ENCODE measurements at regions not wholly inside any gene's neighbourhood (a gene's known extent, or its start where the extent isn't known, plus 50 kb on each side); places are given as distances from the start of the nearest gene placed in this dataset.

DNA sequence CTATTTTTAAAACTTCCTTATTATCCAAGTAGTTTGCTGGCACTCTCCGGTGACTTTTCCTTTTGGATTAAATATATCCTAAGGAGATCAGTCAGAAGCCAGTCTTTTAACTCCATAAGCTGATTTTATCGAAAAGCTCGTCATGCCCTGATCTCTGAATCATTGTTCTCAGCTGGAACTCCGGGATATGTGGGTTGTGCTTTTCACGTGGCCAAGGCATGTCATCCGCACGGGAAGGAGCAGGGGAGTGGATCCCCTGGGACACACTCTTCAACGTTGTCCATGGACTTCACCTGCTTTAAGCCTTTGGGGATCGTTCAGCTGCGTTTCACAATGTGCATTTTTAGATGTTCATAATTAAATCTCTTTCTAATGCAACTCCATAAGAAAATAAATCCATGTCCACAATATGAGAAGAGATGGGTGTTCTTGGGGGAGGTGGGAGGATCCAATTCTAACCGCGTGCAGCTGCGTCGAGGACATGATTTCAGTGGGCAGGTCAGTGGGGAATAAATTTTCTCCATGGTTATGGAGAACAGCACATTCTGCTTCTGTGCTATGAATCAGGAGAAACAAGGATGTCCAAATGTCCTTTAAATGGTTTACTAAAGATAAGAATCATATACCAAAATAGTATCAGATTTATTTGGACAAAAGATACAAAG, 229.5 kb upstream of the ADARB2 start:
- DNase-seq, result no peak

DNA sequence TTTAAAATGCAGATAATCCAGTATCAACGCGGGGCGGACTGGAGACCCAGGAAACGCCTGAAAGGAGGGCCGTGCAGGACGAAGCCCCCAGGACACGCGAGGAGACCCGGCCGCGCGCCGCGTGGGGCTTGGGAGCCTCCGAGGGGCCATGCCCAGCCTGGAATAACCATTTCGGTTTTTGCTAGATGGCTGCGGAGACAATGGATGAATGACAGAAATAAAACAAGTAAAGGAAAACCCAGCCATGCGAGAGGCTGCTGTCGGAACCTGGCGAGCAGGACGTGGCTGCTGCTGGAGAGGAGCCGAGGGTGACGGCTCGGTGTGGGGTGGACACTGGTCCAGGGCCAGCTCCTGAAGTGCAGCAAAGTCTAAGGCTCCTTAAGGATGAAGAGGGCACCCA, 227.2 kb upstream of the ADARB2 start:
- no peak for DNase-seq

DNA sequence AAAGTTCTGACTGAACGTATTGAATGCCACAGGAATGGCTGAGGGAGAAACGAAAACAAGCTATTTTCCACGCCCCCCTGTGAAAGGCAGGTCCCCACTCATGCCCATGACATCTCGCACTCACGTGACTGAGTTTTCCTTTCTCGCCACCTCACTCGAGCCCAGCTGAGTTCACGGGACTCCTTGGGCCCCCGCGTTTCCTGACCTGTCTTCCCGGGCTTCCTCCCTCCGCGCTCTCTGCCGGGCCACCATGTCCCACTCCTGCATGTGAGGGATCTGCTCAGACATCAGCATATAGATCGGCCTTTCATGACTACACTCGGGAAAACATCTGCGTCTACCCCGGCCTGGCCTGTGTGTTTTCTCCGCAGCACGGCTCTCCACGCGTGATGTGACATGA, 226.0 kb upstream of the ADARB2 start:
- DNase-seq, result no peak

DNA sequence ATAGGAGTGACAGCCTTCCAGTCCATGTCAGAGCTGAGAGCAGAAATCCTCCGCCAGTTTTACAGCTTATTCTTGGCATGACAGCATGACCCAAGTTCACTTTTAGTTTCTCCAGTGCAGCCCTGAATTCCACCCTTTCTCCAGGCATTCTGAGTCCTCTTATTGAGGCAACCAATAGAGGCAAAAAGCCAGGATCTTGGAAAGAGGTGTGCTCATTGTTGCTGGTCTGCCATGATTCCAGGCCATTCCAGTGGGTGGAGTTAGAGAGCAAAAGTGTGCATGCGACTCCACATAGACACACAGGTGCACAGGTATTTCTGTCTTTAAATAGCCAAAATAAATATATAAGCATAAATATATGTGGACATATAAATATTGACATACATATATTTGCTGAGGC, 224.7 kb upstream of the ADARB2 start:
- no peak for DNase-seq

DNA sequence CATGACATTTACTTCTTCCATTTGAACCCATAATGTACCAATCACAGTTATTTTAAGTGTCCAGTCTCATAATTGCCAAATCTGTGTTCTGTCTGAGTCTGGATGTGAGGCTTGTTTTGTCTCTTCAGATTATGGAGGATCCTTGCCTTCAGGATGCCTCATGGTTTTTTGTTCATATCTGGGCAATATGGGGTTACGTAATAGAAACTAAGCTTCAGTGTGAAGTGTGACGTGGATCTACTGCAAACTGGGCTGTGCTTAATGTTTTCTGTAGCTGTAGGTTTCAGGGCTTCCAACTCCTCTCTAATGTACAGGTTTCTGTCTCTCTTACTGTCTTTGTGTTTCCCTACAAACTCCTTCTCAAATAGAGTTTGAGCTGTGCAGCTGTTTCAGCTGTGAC, 223.7 kb upstream of the ADARB2 start:
- DNase-seq, result no peak

DNA sequence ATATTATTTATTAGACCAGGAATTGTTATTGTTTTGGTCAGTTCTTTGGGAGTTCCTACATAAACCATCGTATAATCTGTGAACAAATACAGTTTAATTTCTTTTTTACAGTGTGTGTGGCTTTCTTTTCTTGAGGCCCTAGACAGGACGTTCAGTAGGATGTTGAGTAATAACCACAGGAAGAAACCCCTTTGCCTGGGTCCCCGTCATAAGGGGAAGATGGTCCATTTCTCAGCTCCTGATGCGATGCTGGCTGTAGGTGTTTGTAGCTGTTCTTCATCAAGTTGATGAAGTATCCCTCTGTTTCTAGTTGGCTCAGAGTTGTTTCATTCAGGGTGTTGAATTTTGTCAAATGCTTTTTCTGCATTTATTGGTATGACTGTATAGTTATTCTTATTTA, 219.7 kb upstream of the ADARB2 start:
- DNase-seq, result no peak

DNA sequence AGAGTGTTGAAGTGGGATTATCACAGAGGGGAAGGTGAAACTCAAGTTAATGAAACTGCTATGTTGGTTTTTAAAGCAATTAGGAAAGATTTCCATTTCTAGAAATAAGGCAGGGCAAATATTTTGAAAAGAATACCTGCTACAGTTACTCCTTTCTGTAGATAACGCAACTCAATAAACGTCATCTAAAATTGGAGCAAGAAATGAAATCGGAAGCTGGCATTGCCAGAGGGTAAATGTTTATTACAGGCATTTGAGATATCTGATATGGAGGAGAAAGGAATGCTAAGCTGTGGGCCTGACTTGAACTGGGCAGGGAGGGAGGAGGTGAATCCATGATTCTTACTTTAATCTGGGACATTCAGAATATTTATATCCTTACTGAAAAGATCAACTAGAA, 217.0 kb upstream of the ADARB2 start:
- DNase-seq, result no peak

DNA sequence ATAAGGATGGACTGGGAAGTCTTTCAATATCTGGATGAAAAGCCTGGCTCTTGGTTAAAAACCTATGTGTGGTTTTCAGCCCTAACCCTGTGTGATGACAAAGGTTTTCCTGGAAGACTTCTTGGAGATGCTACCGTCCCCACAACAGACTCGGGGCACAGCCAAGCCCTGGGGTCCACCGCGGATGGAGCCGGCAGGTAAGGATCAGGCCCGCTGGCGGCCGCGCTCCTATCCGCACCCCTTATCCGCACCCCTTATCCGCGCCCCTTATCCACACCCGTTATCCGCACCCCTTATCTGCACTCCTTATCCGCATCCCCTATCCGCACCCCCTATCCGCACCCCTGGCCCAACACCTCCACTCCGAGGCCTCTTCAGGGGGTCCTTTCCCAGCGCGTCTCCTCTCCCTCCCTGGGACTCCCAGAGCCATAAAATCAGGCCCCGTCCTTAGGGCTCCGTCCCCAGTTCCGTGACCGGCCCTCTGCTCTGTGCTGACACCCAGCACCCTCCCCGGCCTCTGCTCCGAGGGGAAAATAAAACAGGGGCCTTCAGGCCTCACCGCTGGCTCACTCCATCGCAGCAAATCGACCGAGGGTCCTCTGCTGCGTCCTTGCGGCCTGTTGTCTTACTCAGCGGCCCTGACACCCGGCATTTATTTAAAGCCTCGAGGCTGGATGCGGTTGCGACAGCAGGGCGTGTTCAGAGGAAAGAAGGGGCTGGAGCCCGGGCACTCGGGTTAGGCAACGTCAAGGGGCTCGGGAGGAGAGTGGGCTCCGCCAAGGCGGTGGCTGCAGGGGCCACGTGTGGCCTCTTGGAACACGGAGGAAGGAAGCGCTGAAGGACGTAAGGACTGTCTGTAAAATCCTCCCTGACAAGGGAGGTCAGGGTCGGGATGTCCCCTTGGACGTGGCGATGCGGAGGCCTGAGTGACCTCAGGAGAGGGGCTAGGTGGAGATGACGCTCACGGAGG, 215.1 kb upstream of the ADARB2 start:
- no peak for DNase-seq

DNA sequence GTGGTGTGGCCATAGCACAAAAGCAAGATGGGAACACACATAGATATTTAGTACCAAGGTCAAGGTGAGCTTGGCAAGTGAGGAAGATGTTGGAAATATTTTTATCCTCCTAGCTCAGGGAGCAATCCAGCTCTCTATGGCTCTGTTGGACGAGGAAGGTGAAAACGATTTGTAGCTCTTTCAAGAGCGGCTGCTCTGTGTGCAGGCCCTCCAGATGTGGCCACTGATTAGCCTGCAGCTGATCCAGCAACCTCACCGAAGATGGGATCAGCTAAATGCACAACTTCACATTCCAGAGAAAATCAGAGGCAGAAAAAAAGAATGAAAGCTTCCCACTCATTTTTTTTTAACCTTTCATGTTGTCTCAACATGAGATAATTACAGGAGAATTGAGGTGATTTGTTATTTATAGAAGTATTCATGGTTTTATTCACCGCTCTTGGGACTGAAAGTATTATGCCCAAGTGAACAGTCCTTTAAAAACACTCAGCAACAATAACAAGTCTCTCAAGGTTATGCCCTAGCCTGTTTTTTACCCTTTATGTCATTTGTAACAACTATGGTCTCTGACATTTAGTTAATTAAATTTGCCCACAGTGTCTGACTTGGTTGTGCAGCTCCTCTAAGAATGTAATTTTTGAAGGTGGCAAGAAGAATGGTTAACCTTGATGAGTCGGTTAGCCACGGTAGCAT, 213.6 kb upstream of the ADARB2 start:
- DNase-seq, result no peak

DNA sequence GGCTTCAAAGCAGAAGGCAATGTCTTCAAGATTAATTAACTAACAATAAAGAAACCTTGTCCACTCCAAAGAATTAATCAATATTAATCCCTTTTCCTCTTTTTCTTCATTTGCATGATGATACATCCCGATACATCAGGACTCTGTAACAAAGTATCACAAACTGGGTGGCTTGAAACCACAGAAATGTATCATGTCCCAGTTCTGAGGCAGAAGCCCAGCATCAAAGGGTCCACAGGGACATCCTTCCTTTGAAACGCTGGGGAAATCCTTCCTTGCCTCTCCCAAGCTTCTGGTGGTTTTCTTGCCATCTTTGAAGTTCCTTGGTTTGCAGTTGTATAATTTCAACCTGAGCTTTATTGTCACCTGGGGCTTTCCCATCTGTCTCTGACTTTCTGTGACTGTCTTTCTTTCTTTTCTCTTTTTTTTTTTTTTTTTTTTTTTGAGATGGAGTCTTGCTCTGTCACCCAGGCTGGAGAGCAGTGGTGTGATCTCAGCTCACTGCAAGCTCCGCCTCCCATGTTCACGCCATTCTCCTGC, 210.2 kb upstream of the ADARB2 start:
- DNase-seq, result no peak

DNA sequence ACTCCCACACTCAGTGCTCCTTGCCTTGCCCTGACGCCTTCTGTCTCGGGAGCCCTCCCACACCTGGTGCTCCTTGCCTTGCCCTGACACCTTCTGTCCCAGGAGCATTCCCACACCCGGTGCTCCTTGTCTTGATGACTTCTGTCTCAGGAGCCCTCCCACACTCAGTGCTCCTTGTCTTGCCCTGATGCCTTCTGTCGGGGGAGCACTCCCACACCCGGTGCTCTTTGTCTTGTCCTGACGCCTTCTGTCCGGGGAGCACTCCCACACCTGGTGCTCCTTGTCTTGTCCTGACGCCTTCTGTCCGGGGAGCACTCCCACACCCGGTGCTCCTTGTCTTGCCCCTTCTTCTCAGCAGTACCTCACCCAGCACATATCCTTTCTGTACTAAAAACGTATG, 207.2 kb upstream of the ADARB2 start:
- no peak for DNase-seq

DNA sequence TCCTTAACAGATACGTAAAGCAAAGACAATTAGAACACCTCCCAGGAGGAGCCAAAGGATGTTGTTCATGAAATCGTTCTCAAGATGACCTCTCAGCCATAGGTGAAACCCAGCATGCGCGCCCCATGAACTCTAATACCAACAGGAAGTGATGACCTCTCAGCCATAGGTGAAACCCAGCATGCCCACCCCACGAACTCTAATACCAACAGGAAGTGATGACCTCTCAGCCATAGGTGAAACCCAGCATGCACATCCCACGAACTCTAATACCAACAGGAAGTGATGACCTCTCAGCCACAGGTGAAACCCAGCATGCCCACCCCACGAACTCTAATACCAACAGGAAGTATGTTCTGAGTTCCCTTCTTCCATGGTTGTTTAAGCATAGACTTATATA, 205.2 kb upstream of the ADARB2 start:
- no peak for DNase-seq

DNA sequence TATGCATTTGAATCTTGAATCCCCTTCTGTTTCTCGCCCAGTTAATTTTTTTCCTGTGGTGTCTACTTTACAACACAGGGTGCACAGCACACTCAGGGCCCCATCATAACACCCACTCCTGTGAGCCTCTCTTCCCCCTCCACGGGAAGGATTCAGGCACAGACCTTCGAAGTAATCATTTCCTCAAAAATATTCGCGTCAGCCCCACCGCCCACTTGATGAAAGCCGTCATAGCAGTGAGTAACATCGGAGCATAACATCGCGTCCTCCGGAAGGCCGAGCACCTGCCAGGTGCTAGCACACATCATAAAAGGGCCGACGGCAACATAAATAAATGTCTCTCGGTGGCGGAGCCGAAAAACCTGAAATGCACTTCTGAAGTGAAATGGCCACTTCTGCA, 201.7 kb upstream of the ADARB2 start:
- no peak for DNase-seq

DNA sequence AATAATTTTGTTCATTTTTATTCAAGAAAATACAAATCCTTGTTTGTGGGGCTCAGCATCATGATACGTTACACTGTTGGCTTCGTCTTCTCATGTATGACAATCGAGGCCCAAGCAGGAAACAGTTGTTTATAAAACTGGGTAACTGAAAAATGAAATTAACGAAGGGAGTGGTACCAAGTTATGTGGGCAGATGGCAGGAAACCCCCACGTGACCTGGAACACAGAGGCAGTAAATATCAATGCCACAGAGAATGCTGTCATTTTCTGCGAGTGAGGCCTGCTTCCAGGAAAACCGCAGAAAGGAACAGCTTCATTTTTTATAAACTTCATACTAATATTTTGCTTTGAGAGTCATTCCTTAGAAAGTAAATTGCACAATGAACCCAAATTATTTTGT, 201.0 kb upstream of the ADARB2 start:
- DNase-seq, result no peak

DNA sequence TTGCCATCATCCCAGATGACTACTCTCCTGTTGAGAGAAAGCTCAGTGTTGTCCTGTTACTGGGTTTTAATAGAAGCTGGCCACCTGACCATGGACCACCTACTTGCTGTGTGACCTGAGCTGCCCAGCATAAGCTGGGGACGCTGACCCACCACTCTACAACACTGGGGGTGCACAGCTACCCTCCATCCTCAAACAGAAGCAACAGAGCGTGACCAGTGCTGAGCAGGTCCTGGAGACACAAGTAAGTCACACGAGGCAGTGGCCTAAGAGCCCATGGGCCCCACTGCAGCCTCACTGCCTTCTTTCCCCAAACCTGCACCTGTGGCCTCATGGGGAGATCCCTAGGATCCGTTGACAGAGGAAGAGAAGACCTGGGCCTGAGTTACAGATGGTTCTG, 198.6 kb upstream of the ADARB2 start:
- no peak for DNase-seq

DNA sequence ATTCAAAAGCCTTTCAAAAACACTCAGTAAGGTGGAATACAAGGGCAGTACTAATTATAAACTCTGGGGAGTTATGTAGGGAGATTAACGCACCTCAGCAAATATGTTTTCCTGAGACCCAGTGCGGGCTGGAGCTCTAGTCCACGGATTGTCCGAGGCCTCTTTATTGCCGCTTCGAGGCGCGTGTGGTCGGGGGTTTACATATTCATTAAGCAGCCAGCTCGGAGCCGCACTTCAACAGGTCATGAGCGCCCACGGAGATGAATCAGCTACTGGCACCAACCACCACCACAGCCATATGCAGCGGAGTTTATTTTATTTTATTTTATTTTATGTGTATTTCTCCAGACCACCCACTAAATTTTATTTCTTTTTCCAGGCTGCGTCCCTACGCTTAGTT, 195.9 kb upstream of the ADARB2 start:
- DNase-seq, result no peak

DNA sequence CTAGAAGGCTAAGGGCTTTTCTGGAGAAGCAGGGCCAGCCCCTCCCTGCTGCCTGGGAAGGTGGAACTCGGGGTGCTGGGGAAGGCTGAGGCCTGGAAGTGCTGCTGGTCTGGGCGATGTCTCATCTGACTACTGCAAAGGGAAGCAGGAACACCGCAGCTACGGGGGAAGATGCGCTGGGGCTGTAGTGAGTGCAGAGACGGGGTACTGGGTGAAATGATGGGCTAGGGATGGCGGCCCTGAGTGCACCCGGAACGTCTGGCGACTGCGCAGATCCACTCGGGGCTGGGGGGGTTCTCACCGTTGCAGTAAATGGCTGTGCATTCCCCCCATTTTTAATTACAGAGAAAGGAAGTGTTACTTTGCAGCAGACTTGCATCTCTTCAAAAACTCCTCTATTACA, 195.4 kb upstream of the ADARB2 start:
- DNase-seq, result no peak

DNA sequence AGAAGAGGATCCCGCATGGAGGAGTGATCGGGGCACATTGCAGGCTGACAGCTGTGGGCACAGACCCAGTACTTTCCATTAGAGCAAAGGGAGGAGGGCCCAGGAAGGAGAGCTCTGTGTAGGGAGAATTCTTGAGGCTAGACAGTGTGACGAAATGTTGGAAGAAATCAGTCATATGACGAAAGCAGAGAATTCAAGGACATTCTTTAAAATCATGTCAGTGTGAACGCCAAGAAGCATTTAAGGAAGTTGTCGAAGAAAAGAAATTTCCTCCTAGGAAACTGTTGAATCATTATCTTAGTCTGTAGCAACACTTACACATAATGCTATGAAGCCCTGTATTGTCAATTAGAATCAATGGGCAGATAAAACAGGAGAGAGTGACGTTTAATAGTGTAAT, 191.3 kb upstream of the ADARB2 start:
- DNase-seq, result no peak

DNA sequence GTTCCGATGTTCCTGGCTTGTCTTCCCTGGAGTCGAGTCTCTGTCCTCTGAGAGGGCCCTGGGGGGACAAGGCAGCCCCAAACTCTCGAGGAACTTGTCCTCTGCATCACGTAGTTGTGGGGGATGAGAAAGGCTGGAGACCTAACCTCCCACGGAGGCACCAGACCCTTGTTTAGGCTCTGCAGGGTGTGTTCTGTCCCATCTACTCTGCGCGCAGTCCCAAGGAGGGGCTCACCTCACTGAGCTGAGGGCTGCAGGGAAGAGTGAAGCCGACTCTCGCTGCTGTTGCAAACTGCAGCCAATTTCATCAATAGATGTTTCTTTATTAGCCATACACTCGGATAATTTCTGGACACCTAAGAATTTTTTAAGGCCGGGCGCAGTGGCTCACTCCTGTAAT, 186.7 kb upstream of the ADARB2 start:
- DNase-seq, result no peak

DNA sequence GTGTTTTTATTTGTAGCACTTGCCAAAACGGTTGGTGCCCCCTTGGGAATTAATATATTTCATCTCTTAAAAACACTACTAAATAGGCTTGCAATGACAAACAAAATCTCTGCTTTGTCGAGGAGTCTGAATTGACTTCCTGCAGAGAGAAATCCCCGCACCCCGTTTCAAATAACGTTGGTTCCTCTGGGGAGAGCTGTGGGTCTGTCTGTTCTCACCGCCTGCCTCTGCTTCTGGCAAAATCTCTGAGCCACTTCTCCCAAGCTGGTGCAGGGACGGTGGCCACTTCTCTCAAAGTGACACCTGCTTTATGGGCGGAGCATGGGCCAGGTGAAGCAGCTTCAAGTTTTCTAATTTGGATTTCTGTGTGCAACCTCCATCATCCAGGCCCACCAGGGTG, 186.3 kb upstream of the ADARB2 start:
- DNase-seq, result no peak

DNA sequence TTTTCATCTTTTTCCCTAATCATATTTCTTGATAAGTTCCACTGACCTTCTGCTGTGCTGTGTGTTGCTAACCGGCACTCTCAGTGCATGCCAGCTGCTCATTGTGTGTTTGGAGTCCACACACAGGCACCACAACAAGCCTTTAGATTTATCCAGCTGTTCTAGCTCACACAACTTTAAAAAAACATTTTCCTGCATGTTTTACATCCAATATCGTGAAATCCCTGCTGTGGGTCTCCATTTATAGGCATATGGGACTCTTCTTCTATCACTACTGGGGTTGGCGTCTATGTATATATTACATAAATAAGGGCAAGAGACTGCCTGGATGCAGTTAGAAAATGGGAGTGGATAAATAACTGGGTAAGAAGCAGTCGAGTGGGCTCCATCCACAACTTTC, 183.6 kb upstream of the ADARB2 start:
- DNase-seq, result no peak

DNA sequence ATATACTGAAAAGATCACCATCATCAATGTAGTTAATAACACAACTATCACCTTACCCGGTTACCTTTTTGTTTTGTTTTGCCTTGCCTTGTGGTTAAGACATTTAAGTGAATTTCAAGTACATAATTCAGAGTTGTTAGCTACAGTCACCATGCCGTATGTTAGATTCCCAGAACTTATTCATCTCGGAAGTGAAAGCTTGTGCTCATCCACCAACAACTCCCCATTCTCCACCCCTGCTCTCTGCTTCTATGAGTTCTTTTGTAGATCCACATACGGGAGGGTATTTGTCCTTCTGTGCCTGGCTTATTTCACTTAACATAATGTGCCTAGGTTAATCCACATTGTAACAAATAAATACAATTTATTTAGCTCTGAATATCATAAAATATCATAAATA, 182.8 kb upstream of the ADARB2 start:
- DNase-seq, result no peak

DNA sequence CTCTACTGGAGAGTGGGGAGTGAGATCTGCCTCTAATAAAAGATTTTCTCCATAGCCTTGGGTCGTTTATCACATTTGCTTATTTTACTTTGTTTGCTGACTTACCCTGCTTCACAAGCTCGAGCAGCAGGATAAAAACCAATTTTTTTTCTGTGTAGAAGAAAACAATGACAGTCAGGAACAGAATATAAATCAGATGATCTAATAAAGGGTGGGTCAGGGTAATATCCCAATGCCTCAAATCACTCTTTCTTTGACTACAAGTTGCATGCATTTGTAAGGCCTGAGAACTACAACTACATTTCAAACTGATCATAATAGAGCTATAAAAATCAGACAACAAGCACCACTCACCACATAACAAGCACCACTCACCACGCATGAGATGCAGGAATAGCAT, 174.4 kb upstream of the ADARB2 start:
- no peak for DNase-seq

DNA sequence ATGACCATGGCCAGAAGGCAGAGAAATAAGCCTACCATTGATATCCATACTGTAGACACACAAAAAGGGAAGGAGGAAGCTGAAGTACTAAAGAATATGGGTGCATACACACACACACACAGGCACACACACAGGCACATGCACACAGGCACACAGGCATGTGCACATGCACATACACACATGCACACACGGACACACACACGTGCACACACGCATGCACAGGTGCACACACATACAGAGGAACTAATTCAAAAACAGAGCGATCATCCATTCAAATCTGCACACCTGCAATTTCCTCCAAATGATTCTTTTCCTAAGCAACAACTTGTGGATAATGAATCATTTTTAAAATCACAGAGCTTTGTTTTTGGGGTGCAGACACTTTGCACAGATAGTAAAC, 166.7 kb upstream of the ADARB2 start:
- DNase-seq, result no peak
